EH (cell line): ENCODE measurements at regions not wholly inside any gene's neighbourhood (a gene's known extent, or its start where the extent isn't known, plus 50 kb on each side); places are given as distances from the start of the nearest gene placed in this dataset.
A peak's percentile ranks its signal among the peaks of the same experiment; 100 is the strongest.

Experiments
- DNase-seq: peaks from one replicate; pipeline ENCODE4 v3.0.0-alpha.2; 2015; ENCODE audit warnings: low read depth

DNA sequence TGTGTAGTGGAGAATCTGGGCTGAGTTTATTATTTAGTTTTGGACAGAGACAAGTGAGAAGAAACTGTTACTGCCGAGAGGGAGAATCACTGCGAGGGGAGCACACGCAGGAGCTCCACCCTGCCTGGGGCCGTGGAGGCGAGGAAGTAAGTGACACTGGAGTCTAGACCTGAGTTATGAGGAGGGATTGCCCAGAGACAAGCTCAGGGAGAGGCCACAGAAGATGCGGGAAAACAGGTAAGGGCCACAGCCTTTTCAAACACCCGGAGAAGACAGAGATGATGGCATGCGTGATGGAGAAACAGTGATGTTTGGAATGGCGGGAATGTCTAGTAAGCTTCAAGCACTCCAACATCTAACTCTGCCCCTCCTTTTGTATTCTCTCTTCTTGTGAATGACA lies 84.1 kb downstream of the TNFSF11 start:
- no peak for DNase-seq

DNA sequence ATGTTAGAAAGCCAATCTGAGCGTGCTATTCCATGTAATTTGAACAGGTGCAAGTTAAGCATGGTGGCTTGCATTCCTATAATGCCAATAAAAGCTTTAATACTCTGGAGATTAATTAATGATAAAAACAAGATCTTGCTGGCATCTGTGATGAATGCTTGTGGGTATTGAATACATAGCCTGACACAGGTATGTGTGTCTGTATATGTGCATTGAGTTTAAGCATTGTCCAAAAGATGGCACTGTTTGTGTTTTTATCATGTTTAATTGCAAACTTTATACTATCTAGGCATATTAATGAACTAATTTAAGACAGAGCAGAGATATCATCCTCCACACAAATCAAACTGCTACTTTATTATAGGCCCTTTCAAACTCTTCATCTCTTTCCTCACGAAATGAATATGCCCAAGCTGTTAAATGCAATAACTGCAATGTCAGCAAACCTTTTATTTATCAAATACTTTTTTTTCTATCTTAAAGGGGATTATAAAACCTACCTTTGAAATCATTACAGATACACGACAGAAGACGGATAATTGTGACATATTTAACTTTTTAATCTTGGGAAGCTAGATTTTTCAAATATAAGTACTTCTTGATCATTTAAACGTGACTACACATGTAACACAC lies 86.5 kb downstream of the TNFSF11 start:
- peak; percentile 24 for DNase-seq

DNA sequence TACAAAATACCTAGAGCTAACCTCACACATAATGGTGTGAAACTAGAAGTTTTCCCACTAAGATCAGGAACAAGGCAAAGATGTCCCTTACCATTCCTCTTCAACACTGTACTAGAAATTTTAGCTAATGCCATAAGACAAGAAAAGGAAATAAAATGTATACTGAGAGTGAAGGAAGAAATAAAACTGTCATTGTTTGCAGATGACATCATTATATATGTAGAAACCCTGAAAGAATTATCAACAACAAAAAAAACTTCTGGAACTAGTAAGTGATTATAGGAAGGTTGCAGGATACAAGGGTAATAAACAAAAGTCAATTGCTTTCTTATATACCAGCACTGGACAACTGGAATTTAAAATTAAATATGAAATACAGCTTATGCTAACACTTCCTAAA lies 93.7 kb downstream of the TNFSF11 start:
- no peak for DNase-seq

DNA sequence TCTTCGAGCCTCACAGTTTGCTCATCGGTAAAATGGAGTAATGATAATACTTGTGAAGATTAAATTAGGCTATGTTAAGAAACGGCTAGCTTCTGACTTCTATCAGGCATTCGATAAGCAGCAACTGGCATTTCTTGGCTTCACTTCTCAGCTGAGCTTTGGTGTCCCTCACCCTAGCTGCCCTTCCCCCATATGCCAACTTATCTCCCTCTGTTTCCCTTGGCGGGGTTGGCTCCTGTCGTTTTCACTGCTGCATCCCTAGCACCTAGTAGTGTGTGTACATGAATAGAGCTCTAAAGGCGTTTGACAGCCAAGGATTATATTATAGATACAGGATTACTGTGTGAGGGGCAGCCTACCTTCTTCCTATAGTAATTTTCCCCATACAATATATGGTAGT lies 97.5 kb downstream of the TNFSF11 start:
- no peak for DNase-seq

DNA sequence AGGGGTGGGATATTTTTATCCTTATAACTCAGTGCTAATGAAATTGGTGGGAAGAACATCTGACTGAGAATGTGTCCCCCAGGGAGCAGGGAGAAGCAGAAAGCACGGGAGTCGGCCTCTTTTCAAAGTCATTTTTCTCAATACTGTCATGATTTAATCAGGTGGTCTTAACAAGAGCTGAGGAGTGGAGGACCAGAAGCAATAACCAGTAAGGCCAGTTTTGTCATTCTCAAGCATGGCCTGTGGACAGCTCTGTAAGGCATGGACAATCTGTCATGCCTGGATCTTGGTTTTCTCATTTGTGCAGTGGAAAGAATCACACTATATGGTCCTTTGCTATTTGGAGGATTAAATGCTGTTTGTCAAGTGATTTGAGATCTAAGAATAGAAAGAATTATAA lies 99.7 kb downstream of the TNFSF11 start:
- DNase-seq: no peak

DNA sequence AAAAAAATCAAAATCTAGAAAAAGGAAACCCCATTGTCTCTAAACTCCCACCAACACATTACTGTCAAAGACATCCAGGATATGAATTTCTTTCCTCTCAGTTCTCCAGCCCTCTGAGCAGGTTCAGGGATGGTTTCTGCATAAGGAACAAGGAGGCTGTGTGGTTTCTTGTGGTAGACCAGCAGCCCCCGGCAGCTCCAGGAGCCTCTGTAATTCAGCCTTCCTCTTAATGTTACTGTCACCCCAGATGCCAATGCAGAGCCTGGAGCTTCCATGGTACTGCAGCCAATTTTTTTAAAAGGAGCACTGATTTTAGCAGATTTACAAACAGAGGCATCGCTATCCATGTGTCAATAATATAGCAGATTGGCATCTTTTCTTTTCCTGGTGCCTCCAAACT lies 100.6 kb upstream of the FAM216B start:
- DNase-seq: no peak

DNA sequence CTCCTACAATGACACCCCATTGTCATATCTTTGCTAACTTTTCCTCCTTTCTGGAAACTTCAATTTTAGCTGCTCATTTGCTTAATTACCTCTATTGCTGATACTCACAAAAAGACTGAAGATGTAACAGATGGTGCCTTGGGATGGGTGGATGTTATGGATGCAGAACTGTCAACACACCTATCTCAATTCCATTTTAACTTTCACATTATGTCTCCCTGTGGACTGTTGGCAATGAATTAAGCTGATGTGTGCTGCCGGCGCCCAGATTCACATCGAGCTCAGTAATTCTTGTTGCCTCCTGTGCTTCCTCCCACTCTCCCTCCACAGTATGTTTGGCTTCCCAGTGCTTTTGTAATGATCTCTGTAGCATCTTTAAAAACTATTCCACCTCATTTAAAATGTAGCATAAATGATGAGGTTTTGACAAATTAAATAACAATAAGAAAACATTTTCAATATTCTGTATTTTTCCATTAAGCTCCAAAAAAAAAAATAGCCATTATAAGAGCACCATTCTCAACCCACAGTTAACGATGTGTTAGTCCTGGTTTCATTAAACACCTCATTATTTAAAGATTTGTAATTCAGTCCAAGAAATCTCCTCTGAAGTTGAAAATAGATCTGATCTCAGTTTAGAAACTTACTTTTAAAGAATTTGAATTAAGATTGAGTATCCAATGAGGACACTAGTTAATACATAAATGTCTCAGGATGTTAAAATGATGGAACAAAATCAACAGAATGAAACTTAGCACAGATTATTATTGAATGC lies 99.9 kb upstream of the FAM216B start:
- DNase-seq: no peak

DNA sequence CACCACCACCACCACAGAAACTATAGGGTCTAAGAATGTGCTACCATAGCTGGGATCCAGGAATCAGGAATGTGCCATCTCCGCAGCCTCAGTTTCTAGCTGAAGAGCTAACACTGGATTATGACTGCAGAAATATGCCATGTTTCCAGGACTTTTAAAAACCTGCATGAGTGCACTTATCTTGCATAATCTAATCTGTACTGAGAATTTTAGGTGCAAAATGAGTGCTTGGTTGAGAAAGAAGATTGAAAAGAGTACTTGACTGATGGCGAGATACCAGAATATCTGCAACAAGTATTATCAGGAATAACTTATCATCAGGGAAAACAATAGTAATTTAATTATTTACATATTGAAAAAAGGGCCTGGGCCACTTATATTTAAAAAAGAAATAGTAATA lies 97.2 kb upstream of the FAM216B start:
- DNase-seq: no peak

DNA sequence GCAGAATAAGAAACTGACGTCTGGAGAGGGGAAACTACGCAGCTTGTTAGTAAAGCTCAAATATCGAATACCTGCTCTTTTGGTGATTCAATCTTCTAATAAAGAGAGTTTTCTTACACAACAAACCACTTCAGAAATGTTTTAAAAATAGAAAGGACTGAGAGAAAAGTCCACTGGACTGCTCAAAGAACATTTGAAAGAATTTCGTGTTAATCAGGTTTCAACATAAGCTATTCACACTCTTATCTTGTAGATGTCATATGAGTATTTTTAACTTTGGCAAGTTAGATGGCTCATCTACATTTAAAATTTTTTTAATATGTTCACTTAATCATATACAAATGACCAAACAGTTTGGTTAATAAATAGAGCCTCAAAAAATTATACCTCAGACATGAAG lies 95.6 kb upstream of the FAM216B start:
- no peak for DNase-seq

DNA sequence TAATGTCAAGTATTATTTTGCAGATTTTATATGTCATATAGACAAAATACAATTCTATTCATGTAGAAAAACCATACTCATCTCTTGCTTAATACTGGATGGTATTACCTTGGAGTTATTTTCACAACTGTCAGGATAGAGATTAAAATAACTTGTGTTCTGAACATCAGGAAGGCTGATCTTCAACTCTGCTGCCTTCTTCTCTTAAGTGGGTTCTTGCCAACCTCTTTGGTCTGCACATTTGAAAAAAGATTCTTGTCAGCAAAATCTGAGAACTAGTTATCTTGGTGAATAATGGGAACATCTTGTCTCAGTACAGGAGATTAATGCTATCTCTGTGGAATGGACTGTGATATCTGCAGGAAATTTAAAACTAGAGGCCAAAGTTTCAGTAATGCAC lies 95.2 kb upstream of the FAM216B start:
- DNase-seq: no peak

DNA sequence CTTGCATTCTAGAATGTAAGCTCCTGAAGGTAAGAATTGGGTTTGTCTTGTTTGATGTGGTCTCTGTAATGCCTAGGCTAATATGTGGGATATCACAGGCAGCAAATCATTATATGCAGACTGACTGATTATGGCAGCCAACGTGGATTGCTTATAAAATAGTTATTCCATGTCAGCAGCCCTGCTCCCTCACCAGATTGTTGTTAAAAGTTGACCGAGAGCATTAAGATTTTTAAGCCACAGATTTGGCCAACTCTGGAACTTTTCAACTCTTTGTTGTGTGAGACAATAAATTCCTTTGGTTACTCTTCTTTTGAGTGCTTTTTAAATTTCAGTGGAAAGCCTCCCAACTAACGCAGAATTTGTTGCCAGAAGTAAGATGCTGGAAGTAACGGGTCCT lies 92.6 kb upstream of the FAM216B start:
- no peak for DNase-seq

DNA sequence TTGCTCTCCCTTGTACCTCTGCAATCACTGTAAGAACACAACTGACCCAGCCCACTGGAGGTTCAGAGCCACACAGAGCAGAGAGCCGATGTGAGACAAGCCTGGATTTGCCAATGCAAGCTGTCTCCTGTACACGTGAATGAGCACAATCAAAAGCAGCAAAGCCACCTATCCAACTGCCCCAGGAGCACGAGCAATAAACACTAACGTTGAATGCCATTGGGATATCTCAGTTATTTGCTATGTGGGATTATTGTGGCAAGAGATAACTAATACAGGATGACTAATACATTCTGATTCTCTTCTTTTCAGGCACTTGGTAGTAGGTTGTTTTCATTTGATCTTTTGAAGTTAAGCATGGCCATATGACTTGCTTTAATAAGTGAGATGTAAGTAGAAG lies 85.2 kb upstream of the FAM216B start:
- DNase-seq: peak; percentile 74

DNA sequence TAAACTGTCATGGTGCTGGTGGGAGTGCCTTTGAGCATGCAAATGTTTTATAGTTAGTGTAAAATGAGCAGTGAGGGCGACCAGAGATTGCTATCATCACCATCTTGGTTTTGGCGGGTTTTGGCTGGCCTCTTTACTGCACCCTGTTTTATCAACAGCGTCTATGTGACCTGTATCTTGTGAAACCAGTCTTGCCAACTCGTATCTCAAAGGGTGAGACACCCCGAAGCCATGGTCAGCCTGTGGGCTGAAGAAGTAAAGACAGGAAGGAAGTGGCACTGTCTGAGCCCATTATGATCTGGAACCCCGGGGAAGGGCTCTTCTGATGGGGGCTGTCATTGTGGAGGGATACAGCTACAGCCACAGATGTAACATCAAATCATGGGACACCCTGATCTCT lies 81.5 kb upstream of the FAM216B start:
- DNase-seq: no peak

DNA sequence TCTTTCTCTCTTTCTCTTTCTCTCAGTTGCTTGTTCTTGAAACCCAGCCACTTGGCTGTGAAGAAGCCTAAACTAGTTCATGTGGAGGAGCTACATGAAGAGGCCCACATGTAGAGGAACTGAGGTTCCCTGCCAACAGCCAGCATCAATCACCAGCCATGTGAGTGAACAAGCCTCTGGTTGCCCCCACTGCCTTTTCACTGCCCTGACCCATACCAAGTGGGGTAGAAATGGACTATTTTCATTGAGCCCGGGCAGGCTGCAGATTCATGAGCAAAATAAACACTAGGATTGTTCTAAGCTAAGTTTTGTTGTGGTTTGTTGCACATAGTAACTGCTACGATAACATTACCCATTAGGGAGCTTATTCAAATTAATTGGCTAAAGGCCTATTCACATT lies 78.7 kb upstream of the FAM216B start:
- DNase-seq: no peak

DNA sequence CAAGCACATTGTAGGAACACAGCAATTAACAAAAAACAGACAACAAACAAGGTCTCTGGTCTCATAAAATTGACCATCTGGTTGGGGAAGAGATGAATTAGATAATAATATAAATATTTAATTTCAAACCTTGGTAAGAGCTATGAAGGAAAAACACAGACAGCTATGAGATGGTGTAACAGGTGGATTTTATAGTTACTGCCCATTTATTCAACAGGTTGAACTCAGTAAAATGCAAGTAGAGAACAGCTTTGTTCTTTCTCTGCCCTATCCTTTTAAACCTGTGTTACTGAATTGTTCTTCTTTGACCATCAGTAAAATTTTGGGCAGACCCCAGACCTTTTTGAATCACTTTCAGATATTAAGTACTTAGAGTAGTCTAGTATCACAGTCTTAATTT lies 77.6 kb upstream of the FAM216B start:
- DNase-seq: no peak

DNA sequence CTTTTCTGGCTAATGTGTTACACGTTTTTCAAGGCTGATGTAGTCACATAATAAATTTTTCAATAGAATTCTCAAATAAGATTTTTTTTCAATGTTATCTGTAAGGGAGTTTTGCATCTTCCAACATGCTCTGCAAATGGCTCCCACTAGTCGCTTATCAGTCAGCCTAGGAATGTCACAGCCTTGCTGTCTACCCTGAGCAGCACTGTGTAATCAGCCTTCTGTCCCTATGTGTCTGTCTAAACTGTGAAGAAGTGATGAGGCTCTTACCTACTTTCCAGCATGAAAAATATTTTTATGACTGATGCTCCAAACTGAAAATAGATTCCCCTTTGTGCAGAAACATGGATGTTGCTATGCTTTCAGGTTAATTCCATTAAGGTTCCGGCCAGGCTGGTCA lies 75.1 kb upstream of the FAM216B start:
- DNase-seq: no peak

DNA sequence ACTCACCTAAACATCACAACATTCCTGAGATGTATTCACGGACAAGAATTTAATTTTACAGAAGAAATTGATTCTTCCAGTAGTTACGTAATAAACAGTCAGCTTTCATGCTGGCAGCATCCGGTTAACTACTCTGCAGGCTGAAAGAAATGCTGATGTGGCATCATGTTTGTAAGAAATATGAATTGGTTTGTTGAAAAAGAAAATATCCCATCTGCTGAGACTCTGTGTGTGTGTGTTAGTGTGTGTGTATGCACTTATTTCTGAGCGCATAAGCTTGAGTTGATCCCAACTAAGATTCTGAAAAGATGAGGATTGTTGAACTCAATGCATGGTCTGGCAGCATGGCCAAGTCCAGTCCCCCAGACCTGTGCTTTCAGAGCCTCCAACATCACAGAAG lies 74.3 kb upstream of the FAM216B start:
- DNase-seq: no peak

DNA sequence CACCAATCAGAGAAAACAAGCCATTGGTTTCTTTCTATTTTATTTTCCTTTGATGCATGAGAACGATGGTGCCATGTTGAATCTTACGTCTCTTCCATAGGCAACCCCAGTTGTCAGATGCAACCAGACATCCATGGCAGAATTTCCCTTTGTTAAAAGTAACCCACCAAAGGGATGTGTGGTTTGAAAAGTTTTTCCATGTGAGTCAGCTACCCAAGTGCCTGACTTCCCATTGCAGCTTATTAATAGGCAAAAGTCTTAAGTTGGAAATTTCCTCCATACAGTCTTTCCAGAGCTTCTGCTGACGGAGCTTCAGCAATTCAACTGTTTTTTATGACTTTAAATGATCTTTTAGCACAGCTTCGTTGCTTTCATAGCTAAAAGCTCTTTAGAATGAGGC lies 73.8 kb upstream of the FAM216B start:
- peak; percentile 56 for DNase-seq

DNA sequence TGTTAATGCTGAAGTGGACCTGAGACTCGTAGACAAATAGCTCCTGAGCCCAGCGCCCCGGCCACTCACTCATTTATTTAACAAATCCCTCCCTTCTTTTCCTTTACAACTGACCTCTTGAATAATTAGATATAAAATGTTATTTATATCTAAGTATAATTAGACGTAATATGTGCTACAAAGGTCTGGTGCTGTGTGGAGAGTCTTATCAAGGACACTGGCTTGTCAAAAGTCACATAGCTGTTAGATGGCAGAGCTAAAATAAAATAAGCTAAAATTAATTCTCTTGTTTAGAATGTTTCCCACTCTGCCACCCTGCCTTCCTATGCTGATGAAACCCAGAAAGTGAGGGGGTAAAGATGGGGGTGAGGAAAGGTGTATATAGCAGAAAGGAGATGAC lies 73.0 kb upstream of the FAM216B start:
- no peak for DNase-seq

DNA sequence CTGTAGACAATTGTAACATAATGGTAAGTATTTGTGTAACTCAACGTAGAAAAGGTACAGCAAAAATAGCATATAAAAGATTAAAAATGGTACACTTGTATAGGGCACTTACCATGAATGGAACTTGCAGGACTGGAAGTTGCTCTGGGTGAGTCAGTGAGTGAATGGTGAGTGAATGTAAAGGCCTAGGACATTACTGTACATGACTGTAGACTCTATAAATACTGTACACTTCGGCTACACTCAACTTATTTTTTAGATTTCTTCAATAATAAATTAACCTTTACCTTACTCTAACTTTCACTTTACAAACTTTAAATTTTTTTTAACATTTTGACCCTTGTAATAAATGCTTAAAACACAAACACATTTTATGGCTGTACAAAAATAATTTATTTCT lies 72.1 kb upstream of the FAM216B start:
- no peak for DNase-seq

DNA sequence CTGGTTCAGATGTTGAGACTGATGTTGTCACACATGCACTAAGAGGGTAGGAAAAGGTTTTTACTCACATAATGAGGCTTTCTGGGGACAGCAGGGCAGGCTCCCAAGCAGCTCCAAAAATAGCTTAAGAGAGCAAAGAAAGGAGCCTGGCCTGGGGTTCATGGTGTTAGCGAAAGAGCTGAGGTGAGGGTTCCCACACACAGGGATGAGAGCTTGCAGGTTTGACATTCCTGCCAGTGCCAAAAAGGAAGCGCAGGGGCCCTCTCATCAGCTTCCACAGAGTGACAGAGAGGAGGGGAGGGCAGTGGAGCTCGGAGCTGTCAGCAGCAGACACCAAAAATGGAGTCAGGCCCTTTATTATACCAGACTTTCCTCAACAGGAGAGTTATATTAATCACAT lies 65.5 kb upstream of the FAM216B start:
- DNase-seq: no peak

DNA sequence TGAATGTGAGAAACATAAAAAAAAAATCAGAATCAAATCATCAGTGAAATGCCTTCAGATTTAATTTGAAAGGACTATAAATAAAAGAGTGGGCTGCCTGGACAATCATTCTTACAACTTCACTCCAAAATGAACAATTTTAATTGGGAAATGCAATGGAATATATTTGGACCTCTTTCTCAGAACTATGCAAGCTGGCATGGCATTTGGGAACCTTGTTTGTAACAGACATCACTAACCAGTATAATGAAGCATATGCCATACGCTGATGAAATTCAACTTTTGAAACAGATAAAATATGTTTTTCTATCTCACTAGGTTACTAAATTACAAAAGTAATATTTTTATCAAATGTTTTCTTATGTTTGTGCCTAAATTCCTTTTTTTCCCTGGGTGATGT lies 64.2 kb upstream of the FAM216B start:
- DNase-seq: no peak

DNA sequence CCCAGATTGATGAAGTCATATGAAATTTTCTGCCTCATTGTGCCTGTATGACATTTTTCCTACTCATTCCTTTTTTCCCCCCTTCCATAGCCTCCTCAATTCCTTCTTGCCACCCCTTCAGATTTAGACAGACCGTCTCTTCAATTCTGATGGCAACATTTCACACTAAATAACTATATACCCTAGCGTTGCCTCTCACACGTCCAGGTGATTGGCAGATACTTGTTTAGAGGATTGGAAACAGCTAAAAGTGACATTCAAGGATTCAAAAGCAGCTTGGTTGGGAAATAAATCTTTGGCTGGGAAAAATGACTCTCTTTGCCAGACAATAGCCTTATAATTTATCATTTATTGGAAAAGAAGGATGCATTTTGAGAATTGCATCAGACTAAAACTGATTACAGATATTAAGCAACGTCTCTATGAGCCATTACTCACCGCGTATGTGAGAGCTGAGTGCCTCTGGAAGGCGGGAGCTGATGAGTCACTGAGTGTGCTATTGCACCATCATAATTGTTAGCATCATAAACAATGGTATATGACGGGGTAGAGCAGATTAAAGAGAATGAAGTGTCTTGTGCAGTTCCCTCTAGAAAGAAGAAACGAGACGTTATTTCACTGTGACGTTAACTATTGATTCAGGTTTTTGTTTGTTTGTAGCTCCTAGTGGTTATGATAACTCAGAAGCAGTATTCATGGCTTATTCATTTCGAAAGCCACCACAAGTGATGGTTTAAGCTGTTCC lies 61.1 kb upstream of the FAM216B start:
- peak; percentile 96 for DNase-seq

DNA sequence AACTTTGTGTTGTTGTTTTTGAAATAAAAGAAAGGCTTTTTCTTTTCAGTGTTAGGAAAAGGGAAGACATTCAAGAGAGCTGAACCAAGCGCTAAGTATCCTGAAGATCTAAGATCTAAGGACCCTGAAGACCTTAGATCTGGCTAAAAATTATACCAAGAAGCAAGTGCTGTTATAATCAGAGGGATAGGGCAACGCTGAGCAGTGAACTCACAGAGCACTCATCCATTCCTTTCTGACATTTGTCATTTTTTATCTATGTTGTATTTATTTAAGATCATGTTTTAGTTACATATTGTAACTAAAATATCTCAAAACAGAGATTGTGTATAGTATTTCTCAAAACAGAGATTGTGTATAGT lies 60.5 kb upstream of the FAM216B start:
- DNase-seq: no peak
